Erythroblast (primary cell): ENCODE measurements at regions not wholly inside any gene's neighbourhood (a gene's known extent, or its start where the extent isn't known, plus 50 kb on each side); places are given as distances from the start of the nearest gene placed in this dataset.

Experiments used
- GATA1 ChIP-seq: IDR thresholded peaks from 2 replicates; pipeline ENCODE4 v1.6.1; 2011; ENCODE audit warnings: low read depth, mild to moderate bottlenecking, control low read depth, low read length, moderate library complexity
- POLR2A ChIP-seq: IDR thresholded peaks from 2 replicates; pipeline ENCODE4 v1.6.1; 2011; ENCODE audit warnings: mild to moderate bottlenecking, low read length

DNA sequence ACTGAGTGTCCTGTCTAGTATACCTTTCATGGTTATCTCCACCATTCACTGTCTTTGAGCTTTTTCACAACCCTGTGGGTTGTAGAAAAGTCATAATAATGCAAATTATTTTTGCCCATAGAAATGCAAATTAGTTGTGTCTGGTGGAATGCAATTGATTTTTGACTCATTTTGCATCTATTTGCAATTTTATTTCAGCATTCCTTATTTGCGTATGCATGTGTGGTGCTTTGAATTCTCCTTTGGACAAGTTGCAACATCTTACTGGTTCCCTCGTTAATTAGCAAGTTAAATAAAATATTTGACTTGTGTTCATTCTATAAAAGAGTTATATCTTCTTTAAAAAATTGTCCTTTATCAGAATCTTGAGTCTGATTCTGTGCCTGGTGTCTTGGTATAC is 297.3 kb upstream of the CASK start:
- no peak for TF ChIP-seq POLR2A
- TF ChIP-seq GATA1 = no peak
